Left ventricle myocardium inferior (tissue), 1 donor: ENCODE measurements at regions not wholly inside any gene's neighbourhood (a gene's known extent, or its start where the extent isn't known, plus 50 kb on each side); places are given as distances from the start of the nearest gene placed in this dataset.

Experiments used
- DNase-seq: peaks from one replicate; pipeline ENCODE4 v3.0.0-alpha.2; 2020
- H3K27ac ChIP-seq: fragments of 200-600 bp; replicated peaks from 2 replicates; pipeline ENCODE4 v1.8.0; 2021
- H3K27me3 ChIP-seq: fragments of 200-600 bp; 2 replicates; pipeline ENCODE4 v1.8.0; 2021; ENCODE audit warnings: low read depth
- H3K36me3 ChIP-seq: fragments of 200-600 bp; 2 replicates; pipeline ENCODE4 v1.8.0; 2021
- H3K4me1 ChIP-seq: fragments of 200-600 bp; 2 replicates; pipeline ENCODE4 v1.8.0; 2021
- H3K4me3 ChIP-seq: fragments of 200-600 bp; 2 replicates; pipeline ENCODE4 v1.8.0; 2021; ENCODE audit warnings: mild to moderate bottlenecking, moderate library complexity
- H3K9me3 ChIP-seq: fragments of 200-600 bp; replicated peaks from 2 replicates; pipeline ENCODE4 v1.8.0; 2021
- intact Hi-C: fragments of 100-400 bp; cut with micrococcal nuclease; formaldehyde crosslinking; loops from one replicate; pipeline ENCODE4 v1.11.0; 2022
- TF ChIP-seq, protein P1 (sequence below): fragments of 200-600 bp; IDR thresholded peaks from 2 replicates; pipeline ENCODE4 v1.8.0; 2021; ENCODE audit warnings: antibody characterized with exemption, mild to moderate bottlenecking, borderline replicate concordance
- donor health status: DM: no; HTN: yes; CAD: no; lungs with severe emphysema.

DNA sequence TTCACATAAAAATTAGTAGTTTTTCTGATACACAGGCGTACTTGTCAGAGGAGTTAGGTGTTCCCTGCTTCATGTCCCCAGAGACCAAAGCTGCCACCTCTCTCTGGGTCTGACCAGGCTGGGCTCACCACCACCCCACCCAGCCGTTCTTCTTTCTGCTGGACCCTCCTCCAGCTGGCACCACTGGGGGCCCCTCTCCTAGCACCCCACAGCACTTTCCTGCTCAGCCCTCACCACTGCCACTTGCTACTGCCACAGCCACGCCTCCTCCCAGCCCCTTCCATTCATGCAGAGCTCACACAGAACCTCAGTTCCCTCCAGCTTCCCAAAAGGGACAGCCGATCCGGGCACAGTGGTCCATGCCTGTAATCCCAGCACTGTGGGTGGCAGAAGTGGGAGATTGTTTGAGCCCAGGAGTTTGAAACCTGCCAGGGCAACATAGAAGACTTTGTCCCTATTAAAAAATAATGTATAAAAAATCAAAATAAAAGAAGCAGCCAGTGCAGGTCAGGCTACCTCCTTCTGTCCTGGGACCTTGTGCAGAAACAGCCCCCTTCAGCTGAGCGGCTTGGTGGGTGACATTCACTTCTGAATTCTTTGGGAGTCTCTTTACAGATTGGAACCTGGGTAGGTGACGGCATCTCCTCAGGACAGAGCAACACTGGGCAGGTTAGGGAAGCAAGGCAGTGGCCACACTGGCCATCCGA, 208.3 kb downstream of the TOMM20 start:
- Histone ChIP-seq H3K4me1 (peaks cover 74% of the 10 kb centered on the region), H3K36me3 (no peaks in the 10 kb centered on the region), H3K27me3 (no peaks in the 10 kb centered on the region), H3K4me3 (no peak overlapping the region), H3K27ac (peak overlapping the region; percentile 97), H3K9me3 (peaks cover 7% of the 10 kb centered on the region)
- DNase-seq = no peak
- intact Hi-C loops = no loop called here
- TF ChIP-seq, protein P1, sequence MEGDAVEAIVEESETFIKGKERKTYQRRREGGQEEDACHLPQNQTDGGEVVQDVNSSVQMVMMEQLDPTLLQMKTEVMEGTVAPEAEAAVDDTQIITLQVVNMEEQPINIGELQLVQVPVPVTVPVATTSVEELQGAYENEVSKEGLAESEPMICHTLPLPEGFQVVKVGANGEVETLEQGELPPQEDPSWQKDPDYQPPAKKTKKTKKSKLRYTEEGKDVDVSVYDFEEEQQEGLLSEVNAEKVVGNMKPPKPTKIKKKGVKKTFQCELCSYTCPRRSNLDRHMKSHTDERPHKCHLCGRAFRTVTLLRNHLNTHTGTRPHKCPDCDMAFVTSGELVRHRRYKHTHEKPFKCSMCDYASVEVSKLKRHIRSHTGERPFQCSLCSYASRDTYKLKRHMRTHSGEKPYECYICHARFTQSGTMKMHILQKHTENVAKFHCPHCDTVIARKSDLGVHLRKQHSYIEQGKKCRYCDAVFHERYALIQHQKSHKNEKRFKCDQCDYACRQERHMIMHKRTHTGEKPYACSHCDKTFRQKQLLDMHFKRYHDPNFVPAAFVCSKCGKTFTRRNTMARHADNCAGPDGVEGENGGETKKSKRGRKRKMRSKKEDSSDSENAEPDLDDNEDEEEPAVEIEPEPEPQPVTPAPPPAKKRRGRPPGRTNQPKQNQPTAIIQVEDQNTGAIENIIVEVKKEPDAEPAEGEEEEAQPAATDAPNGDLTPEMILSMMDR = no peak

GRCh38 chr1:234918961-234919761, 209.5 kb downstream of the TOMM20 start:
- H3K9me3 ChIP-seq = peaks cover 7% of the 10 kb centered on the region
- peaks cover 82% of the 10 kb centered on the region for H3K4me1 ChIP-seq
- TF ChIP-seq, protein P1 = no peak
- intact Hi-C loops = loop anchor here (5.0 kb wide), 2 partner anchors 158 to 197 kb away; no protein-coding TSS in a partner anchor
- H3K27ac ChIP-seq = peak overlapping the region; percentile 97
- H3K36me3 ChIP-seq = no peaks in the 10 kb centered on the region
- H3K27me3 ChIP-seq = no peaks in the 10 kb centered on the region
- peak overlapping the region; percentile 25 for H3K4me3 ChIP-seq
- DNase-seq = peak; percentile 72

GRCh38 chr1:234918181-234918841, 210.3 kb downstream of the TOMM20 start:
- TF ChIP-seq, protein P1 = no peak
- Histone ChIP-seq H3K4me1 (peaks cover 89% of the 10 kb centered on the region), H3K27me3 (no peaks in the 10 kb centered on the region), H3K9me3 (peaks cover 7% of the 10 kb centered on the region), H3K36me3 (no peaks in the 10 kb centered on the region), H3K4me3 (peak overlapping the region; percentile 25), H3K27ac (peak overlapping the region; percentile 97)
- intact Hi-C loops = loop anchor here (5.0 kb wide), 2 partner anchors 159 to 196 kb away; no protein-coding TSS in a partner anchor
- DNase-seq = peak; percentile 38

GRCh38 chr1:234917495-234918180, 211.0 kb downstream of the TOMM20 start:
- no peaks in the 10 kb centered on the region for H3K27me3 ChIP-seq
- peaks cover 7% of the 10 kb centered on the region for H3K9me3 ChIP-seq
- TF ChIP-seq, protein P1 = no peak
- no peak overlapping the region for H3K4me3 ChIP-seq
- no peaks in the 10 kb centered on the region for H3K36me3 ChIP-seq
- intact Hi-C loops = loop anchor here (5.0 kb wide), 2 partner anchors 160 to 195 kb away; no protein-coding TSS in a partner anchor
- H3K4me1 ChIP-seq = peaks cover 96% of the 10 kb centered on the region
- H3K27ac ChIP-seq = peak overlapping the region; percentile 97
- DNase-seq = no peak

DNA sequence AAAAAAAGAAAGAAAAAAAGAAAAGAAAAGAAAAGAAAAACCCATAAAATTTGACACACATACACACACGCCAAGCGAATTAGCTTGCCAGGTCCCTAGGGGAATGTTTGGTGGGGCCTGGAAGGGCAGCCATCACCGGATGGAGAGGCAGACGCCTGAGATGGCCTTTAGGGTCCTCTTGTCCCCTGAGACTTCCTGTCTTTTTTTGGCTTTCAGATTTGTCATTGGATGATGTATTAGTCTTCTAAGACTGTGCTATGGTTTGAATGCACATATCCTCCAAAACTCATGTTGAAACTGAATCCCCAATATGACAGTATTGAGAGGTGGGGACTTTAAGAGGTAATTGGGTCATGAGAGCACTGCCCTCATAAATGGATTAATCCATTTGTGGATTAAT, 211.8 kb downstream of the TOMM20 start:
- Histone ChIP-seq H3K27ac (peak overlapping the region; percentile 97), H3K36me3 (no peaks in the 10 kb centered on the region), H3K4me3 (no peak overlapping the region), H3K9me3 (peaks cover 7% of the 10 kb centered on the region), H3K27me3 (no peaks in the 10 kb centered on the region), H3K4me1 (peaks cover 97% of the 10 kb centered on the region)
- TF ChIP-seq, protein P1 = no peak
- intact Hi-C loops = loop anchor here (5.0 kb wide), 2 partner anchors 160 to 195 kb away; no protein-coding TSS in a partner anchor
- no peak for DNase-seq
